Urothelium cell line (cell line): ENCODE measurements at regions not wholly inside any gene's neighbourhood (a gene's known extent, or its start where the extent isn't known, plus 50 kb on each side); places are given as distances from the start of the nearest gene placed in this dataset.
"Not testable (repeated sequence)": the region's sequence is repeated elsewhere in the genome, so short reads cannot be mapped to it uniquely, and the experiment has no call there.

Experiments
- DNase-seq: peaks from one replicate; pipeline ENCODE4 v3.0.0; 2011; ENCODE audit warnings: low spot score, mixed read lengths
- FAIRE-seq: peaks from 2 replicates; lab custom pipeline; 2011; peaks lifted over from hg19 to GRCh38; lab: Jason Lieb, UNC

- FAIRE-seq, DNase-seq: not testable (repeated sequence)
Measured at GRCh38 chr14:19167454-19168190, 200.4 kb downstream of the POTEM start.

GRCh38 chr14:19168261-19168660 is 201.0 kb downstream of the POTEM start:
- DNase-seq, FAIRE-seq: not testable (repeated sequence)

- FAIRE-seq, DNase-seq: not testable (repeated sequence)
Measured at GRCh38 chr14:19169561-19170362, 202.5 kb downstream of the POTEM start.

- DNase-seq, FAIRE-seq: not testable (repeated sequence)
Measured at GRCh38 chr14:19172745-19173144, 205.5 kb downstream of the POTEM start.

- not testable (repeated sequence) for FAIRE-seq, DNase-seq
Measured at GRCh38 chr14:19173188-19173587, 206.0 kb downstream of the POTEM start.

- not testable (repeated sequence) for DNase-seq, FAIRE-seq
Measured at GRCh38 chr14:19177435-19177834, 210.2 kb downstream of the POTEM start.

- peak; percentile 4 for DNase-seq
- FAIRE-seq, result not testable (repeated sequence)
Measured at GRCh38 chr14:19180297-19180696, 213.1 kb downstream of the POTEM start.

GRCh38 chr14:19180881-19181280 is 213.6 kb downstream of the POTEM start:
- FAIRE-seq, DNase-seq: not testable (repeated sequence)

GRCh38 chr14:19195146-19195545 is 227.9 kb downstream of the POTEM start:
- not testable (repeated sequence) for DNase-seq, FAIRE-seq

- DNase-seq (peak; percentile 1), FAIRE-seq (peak; percentile 95)
Measured at GRCh38 chr14:19197488-19198234, 230.4 kb downstream of the POTEM start.

- DNase-seq, FAIRE-seq: not testable (repeated sequence)
Measured at GRCh38 chr14:19198341-19198740, 231.1 kb downstream of the POTEM start.

- not testable (repeated sequence) for DNase-seq, FAIRE-seq
Measured at GRCh38 chr14:19201394-19202052, 232.6 kb downstream of the POTEG start.

- not testable (repeated sequence) for FAIRE-seq, DNase-seq
Measured at GRCh38 chr14:19202053-19202442, 232.1 kb downstream of the POTEG start.

GRCh38 chr14:19203250-19203972 is 230.7 kb downstream of the POTEG start:
- not testable (repeated sequence) for DNase-seq
- FAIRE-seq, result peak; percentile 37

GRCh38 chr14:19204827-19205226 is 229.3 kb downstream of the POTEG start:
- FAIRE-seq, result peak; percentile 76
- DNase-seq, result not testable (repeated sequence)

- FAIRE-seq, DNase-seq: not testable (repeated sequence)
Measured at GRCh38 chr14:19216480-19216879, 217.7 kb downstream of the POTEG start.

- FAIRE-seq, DNase-seq: not testable (repeated sequence)
Measured at GRCh38 chr14:19219423-19219822, 214.7 kb downstream of the POTEG start.

- not testable (repeated sequence) for FAIRE-seq, DNase-seq
Measured at GRCh38 chr14:19231421-19231820, 202.7 kb downstream of the POTEG start.

- not testable (repeated sequence) for DNase-seq, FAIRE-seq
Measured at GRCh38 chr14:19234059-19234458, 200.1 kb downstream of the POTEG start.
